GM12873 (cell line): ENCODE measurements at regions not wholly inside any gene's neighbourhood (a gene's known extent, or its start where the extent isn't known, plus 50 kb on each side); places are given as distances from the start of the nearest gene placed in this dataset.

Source experiments
- TF ChIP-seq, protein P1 (sequence below): IDR thresholded peaks from 2 replicates; pipeline ENCODE4 v1.5.1; 2012; ENCODE audit warnings: low read depth, mild to moderate bottlenecking, moderate library complexity, low read length, control low read depth; ENCODE audit not compliant: insufficient read depth; ENCODE audit errors: missing control alignments

DNA sequence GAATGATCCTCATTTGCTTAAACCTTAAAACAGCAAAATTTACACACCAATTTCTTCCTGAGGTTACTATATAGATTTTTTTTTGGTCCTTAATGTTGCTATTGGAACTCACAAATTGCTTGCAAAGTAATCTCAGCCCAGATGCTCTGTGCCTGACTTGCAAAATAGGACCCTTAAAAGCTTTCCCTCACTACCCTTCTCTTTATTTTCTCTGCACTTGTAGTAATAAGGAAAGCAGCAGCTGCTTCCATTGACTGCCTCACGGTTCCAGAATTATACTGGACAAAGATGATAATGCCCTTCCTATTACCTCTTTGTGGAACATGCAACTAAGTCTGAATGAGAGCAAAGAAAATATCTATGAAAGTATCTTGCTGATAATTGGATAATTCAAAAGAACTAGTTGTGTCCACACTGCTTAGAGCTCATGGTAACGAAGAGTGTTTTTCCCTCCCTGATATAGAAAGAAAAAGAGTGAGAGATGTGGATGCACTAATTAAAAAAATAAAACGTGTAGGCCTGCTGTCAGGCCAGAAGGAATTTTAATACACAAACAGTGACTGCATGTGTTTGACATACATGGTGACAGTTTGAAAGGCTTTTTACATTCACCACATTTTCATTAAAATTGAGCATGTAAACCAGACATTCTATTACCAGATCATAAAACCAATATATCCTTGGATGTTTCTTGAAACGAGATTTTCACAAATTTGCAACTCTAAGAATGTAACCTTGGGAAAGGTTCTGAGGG lies 783.1 kb downstream of the GBE1 start:
- TF ChIP-seq, protein P1, sequence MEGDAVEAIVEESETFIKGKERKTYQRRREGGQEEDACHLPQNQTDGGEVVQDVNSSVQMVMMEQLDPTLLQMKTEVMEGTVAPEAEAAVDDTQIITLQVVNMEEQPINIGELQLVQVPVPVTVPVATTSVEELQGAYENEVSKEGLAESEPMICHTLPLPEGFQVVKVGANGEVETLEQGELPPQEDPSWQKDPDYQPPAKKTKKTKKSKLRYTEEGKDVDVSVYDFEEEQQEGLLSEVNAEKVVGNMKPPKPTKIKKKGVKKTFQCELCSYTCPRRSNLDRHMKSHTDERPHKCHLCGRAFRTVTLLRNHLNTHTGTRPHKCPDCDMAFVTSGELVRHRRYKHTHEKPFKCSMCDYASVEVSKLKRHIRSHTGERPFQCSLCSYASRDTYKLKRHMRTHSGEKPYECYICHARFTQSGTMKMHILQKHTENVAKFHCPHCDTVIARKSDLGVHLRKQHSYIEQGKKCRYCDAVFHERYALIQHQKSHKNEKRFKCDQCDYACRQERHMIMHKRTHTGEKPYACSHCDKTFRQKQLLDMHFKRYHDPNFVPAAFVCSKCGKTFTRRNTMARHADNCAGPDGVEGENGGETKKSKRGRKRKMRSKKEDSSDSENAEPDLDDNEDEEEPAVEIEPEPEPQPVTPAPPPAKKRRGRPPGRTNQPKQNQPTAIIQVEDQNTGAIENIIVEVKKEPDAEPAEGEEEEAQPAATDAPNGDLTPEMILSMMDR: no peak

DNA sequence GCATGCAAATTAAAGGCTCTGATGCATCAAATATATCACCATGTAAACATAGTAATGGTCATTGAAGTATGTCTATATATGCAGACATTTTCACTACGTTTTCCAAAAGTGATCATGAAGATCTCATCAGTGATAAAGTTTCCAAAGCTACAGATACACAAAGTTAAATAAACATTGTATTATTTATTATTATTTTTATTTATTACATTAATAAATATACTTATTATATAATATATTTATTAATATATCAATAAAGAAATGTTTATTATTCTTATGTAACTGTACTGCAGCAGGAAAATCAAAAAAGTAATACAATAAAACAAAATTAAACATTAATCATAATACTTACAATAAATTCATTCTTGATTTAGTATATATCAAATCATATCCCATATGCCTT lies 791.2 kb downstream of the GBE1 start:
- TF ChIP-seq, protein P1: no peak

DNA sequence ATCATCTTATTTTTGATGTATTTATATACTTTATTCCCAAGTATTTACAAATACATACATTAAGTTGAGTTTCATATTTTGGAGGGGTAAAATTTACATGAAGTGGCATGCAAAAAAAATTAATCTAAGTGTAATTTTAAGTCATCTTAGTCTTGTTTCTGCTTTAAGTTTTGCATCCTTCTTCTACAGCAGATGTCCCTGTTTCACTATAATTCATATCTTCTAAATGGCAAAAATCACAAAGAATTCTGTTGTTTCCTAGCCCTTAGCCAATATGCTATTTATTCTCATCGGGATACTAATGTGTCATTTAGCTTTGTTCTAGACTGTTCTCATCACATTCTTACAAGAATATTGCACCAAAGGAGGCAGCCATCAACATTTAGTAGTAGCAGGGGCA lies 831.9 kb downstream of the GBE1 start:
- TF ChIP-seq, protein P1: no peak

DNA sequence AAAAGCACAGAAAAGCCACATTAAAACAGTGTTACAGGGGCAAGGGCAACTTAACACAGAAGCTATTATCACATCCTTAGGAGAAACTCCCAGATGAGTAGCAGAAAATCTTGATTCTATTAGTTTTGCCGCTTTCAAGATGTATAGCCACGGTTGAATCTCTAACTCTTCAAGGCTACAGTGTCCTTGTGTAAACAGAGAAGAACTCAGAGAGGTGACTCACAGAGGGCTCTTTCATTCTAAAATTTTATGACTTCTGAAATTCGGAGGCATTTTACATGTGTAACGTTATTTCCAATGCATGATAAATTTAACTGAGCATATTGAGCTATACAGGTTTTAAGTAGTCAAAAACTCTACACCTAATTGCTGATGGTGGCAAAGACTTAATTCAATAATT lies 846.6 kb downstream of the GBE1 start:
- TF ChIP-seq, protein P1: no peak

DNA sequence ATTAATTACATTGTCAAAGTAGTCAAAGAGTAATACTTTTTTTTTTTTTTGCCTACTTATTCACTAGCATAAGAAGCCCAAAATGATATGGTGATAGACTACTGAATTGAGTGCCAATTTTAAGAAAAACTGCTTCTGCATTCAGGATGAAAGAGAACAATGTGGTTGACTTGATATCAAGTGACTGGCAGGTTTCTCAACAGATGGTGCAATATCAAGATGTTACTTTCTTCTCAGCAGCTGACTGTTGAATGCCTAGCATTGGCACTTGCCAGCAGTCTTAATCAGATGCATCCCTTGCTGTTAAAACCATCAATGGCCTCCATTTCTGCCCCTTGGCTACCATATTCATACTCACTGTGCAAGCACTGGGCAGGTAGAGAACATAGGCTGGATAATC lies 863.2 kb downstream of the GBE1 start:
- TF ChIP-seq, protein P1: no peak

DNA sequence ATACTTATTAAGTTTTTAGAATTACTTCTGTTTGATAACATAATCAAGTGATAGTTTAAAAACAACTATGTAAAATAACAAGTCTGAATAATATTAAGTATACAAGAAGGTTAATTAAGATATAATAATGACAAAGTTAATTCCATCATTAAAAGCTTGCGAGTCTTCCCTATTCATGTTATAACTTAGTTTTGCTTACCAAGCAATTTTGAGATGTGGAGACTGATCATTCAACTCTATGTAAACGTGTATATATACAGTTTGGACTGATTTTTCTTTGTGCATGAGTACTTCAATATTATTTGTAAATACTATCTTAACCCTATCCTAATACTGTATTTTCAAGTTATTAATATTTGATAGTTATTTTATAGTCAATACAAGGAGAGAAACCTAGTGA lies 870.9 kb downstream of the GBE1 start:
- TF ChIP-seq, protein P1: no peak

DNA sequence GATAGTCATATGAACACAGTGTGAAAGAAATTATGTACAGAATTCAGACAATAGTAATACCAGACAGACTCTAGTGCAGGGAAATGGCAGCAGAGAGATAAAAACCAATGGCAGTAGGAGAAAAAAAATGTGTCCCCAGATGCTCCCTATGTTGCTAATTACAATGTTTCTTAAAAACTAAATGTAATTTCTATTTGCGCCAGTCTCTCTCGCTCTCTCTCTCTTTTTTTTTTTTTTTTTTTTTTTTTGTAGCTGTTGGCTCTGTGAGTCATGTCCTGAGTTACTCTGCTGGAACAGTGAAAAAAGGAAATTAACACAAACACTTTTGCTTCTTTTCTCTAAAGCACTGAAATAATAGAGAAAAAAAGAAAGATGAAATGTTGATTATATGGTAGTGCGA lies 871.9 kb downstream of the GBE1 start:
- TF ChIP-seq, protein P1: no peak
